Left lung (tissue), 4 donors: ENCODE measurements at regions not wholly inside any gene's neighbourhood (a gene's known extent, or its start where the extent isn't known, plus 50 kb on each side); places are given as distances from the start of the nearest gene placed in this dataset.

ENCODE experiments used
- ATAC-seq: fragments of 200-7000 bp; cut with Tn5 transposase; one replicate; pipeline ENCODE4 v1.9.1; 2020; ENCODE audit warnings: moderate library complexity
- DNase-seq, 4 donors: peaks; one replicate each; pipeline ENCODE4 v3.0.0-alpha.2; 2013 to 2020
- H3K27ac ChIP-seq, 2 donors: fragments of 200-600 bp; sonication (generic) in 1 of 2; one replicate each; pipeline versions ENCODE4 v1.5.0 to v1.8.0; 2020 to 2021
- H3K27me3 ChIP-seq, 2 donors: fragments of 200-600 bp; sonication (generic) in 1 of 2; one replicate each; pipeline versions ENCODE4 v1.5.0 to v1.8.0; 2020 to 2021
- H3K36me3 ChIP-seq, 2 donors: fragments of 200-600 bp; sonication (generic) in 1 of 2; one replicate each; pipeline versions ENCODE4 v1.5.0 to v1.8.0; 2020 to 2021
- H3K4me1 ChIP-seq, 2 donors: fragments of 200-600 bp; one replicate each; pipeline ENCODE4 v1.8.0; 2021
- H3K4me3 ChIP-seq, 2 donors: fragments of 200-600 bp; sonication (generic) in 1 of 2; one replicate each; pipeline versions ENCODE4 v1.5.0 to v1.8.0; 2020 to 2021; ENCODE audit warnings: mild to moderate bottlenecking in 1 of 2
- H3K9me3 ChIP-seq, 2 donors: fragments of 200-600 bp; sonication (generic) in 1 of 2; one replicate each; pipeline versions ENCODE4 v1.5.0 to v1.8.0; 2020 to 2021
- intact Hi-C, 2 donors: fragments of 100-400 bp; cut with DNase I; formaldehyde crosslinking; loops; one replicate each; pipeline versions ENCODE4 v1.11.2 to v1.14.2; 2022
- TF ChIP-seq, protein P1 (sequence below), 2 donors: fragments of 200-600 bp; sonication (generic) in 1 of 2; IDR thresholded peaks; one replicate each; pipeline versions ENCODE4 v1.5.0 to v1.8.0; 2021; ENCODE audit warnings: antibody characterized with exemption in 2 of 2
- donor health status: DM: no; HTN: yes; CAD: no.
- donor health status: DM: no; HTN: no; CAD: no.

GRCh38 chr15:87528873-87529272, 727.7 kb downstream of the NTRK3 start:
- Histone ChIP-seq H3K4me1 (no peaks in the 10 kb centered on the region), H3K9me3 (peaks cover 0 to 28% of the 10 kb centered on the region in 2 donors), H3K27ac (no peak overlapping the region), H3K4me3 (no peak overlapping the region), H3K36me3 (no peaks in the 10 kb centered on the region), H3K27me3 (no peaks in the 10 kb centered on the region)
- intact Hi-C loops: no loop called here
- DNase-seq (no peak), ATAC-seq (no peak)
- TF ChIP-seq, protein P1, sequence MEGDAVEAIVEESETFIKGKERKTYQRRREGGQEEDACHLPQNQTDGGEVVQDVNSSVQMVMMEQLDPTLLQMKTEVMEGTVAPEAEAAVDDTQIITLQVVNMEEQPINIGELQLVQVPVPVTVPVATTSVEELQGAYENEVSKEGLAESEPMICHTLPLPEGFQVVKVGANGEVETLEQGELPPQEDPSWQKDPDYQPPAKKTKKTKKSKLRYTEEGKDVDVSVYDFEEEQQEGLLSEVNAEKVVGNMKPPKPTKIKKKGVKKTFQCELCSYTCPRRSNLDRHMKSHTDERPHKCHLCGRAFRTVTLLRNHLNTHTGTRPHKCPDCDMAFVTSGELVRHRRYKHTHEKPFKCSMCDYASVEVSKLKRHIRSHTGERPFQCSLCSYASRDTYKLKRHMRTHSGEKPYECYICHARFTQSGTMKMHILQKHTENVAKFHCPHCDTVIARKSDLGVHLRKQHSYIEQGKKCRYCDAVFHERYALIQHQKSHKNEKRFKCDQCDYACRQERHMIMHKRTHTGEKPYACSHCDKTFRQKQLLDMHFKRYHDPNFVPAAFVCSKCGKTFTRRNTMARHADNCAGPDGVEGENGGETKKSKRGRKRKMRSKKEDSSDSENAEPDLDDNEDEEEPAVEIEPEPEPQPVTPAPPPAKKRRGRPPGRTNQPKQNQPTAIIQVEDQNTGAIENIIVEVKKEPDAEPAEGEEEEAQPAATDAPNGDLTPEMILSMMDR (IDR thresholded peaks at IDR 0.05): no peak

GRCh38 chr15:87527875-87528274, 728.7 kb downstream of the NTRK3 start:
- DNase-seq (no peak), ATAC-seq (no peak)
- peaks cover 0 to 22% of the 10 kb centered on the region in 2 donors for H3K9me3 ChIP-seq
- H3K4me3 ChIP-seq: no peak overlapping the region
- intact Hi-C loops: no loop called here
- H3K27ac ChIP-seq: no peak overlapping the region
- no peaks in the 10 kb centered on the region for H3K36me3 ChIP-seq
- no peaks in the 10 kb centered on the region for H3K4me1 ChIP-seq
- H3K27me3 ChIP-seq: no peaks in the 10 kb centered on the region
- TF ChIP-seq, protein P1 (IDR thresholded peaks at IDR 0.05): no peak

- Histone ChIP-seq H3K9me3 (peaks cover 0 to 18% of the 10 kb centered on the region in 2 donors), H3K27me3 (no peaks in the 10 kb centered on the region), H3K36me3 (no peaks in the 10 kb centered on the region), H3K4me3 (no peak overlapping the region), H3K4me1 (no peaks in the 10 kb centered on the region), H3K27ac (no peak overlapping the region)
- intact Hi-C loops: no loop called here
- TF ChIP-seq, protein P1 (IDR thresholded peaks at IDR 0.05): no peak
- no peak for DNase-seq
- ATAC-seq: no peak
These were observed 729.1 kb downstream of the NTRK3 start for GRCh38 chr15:87527416-87527815.

- intact Hi-C loops: no loop called here
- Histone ChIP-seq H3K27me3 (no peaks in the 10 kb centered on the region), H3K4me1 (no peaks in the 10 kb centered on the region), H3K4me3 (no peak overlapping the region), H3K9me3 (peaks cover 0 to 18% of the 10 kb centered on the region in 2 donors), H3K36me3 (no peaks in the 10 kb centered on the region), H3K27ac (no peak overlapping the region)
- TF ChIP-seq, protein P1 (IDR thresholded peaks at IDR 0.05): no peak
- DNase-seq (no peak), ATAC-seq (no peak)
These were observed 733.0 kb downstream of the NTRK3 start for GRCh38 chr15:87523516-87523915.

DNA sequence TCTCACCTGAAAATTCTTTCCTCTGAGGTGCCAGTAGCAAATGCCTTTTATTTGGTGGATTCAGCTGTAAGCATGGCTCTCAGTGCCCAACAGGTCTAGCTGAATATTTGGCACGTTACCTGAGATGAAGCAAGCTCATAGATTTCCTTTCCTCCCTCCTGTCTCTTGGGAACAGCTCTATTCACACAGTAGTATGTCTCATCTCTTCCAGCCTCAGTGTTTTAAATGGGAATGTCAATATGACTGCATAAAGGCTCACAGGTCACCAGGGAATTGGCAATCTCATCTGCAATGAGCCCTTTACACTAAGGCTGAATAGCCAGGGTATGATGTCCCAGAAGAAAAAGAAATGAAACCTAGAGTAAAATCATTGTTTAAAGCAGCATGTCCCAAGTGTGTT, 733.5 kb downstream of the NTRK3 start:
- TF ChIP-seq, protein P1 (IDR thresholded peaks at IDR 0.05): no peak
- no peaks in the 10 kb centered on the region for H3K27me3 ChIP-seq
- DNase-seq: no peak
- no peak overlapping the region for H3K4me3 ChIP-seq
- intact Hi-C loops: no loop called here
- no peaks in the 10 kb centered on the region for H3K4me1 ChIP-seq
- no peaks in the 10 kb centered on the region for H3K36me3 ChIP-seq
- H3K9me3 ChIP-seq: peaks cover 0 to 18% of the 10 kb centered on the region in 2 donors
- no peak overlapping the region for H3K27ac ChIP-seq
- ATAC-seq: no peak
